Spleen (tissue), 7 donors: ENCODE measurements at regions not wholly inside any gene's neighbourhood (a gene's known extent, or its start where the extent isn't known, plus 50 kb on each side); places are given as distances from the start of the nearest gene placed in this dataset.

Experiments
- POLR2A ChIP-seq, 3 donors: fragments of 450-650 bp; IDR thresholded peaks; one replicate each; pipeline ENCODE4 v1.5.1; 2017; ENCODE audit warnings: antibody characterized with exemption in 3 of 3, mild to moderate bottlenecking in 1 of 3
- POLR2AphosphoS5 ChIP-seq, 3 donors: sonication (generic); formaldehyde crosslinking; IDR thresholded peaks; one replicate each; pipeline ENCODE4 v1.5.1; 2017; ENCODE audit warnings: antibody characterized with exemption in 3 of 3
- TF ChIP-seq, protein P1 (sequence below), 11 experiments: fragments of 200-600 bp in 7 of 11; fragments of 450-650 bp in 4 of 11; sonication (generic) in 4 of 11; IDR thresholded peaks in 8 of 11; conservative IDR thresholded peaks in 3 of 11; 1 replicate in 7 of 11; 2 replicates in 4 of 11; pipeline versions ENCODE4 v1.4.0 to v1.8.0; 2016 to 2021; ENCODE audit warnings: antibody characterized with exemption in 11 of 11, inconsistent platforms in 4 of 11, mild to moderate bottlenecking in 1 of 11
- donor health status: DM: no; HTN: no; CAD: no; lungs with moderate emphysema.
- donor health status: DM: no; HTN: no; CAD: no.
- donor health status: DM: no; HTN: no; CAD: no.

DNA sequence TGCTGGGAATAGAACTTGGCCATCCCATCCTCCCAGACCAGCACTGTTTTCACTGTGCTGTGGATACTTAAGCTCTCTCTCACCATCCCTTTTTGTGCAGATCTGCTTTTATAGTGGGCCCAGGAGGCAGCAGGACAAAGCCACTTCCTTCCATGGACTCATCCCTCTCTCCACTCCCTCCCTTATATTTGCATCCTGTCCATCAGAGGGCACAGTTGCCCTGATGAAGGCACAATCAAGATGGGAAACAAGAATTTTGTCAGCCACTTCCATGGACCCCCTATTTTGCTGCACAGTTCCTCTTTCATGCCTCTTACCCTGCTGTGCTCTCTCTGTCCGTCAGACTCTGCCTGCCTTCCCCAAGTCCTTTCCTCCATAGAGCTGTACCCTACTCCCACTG is 338.7 kb downstream of the HRH4 start:
- TF ChIP-seq POLR2A (IDR thresholded peaks at IDR 0.05) (no peak), POLR2AphosphoS5 (IDR thresholded peaks at IDR 0.05) (no peak)
- TF ChIP-seq, protein P1, sequence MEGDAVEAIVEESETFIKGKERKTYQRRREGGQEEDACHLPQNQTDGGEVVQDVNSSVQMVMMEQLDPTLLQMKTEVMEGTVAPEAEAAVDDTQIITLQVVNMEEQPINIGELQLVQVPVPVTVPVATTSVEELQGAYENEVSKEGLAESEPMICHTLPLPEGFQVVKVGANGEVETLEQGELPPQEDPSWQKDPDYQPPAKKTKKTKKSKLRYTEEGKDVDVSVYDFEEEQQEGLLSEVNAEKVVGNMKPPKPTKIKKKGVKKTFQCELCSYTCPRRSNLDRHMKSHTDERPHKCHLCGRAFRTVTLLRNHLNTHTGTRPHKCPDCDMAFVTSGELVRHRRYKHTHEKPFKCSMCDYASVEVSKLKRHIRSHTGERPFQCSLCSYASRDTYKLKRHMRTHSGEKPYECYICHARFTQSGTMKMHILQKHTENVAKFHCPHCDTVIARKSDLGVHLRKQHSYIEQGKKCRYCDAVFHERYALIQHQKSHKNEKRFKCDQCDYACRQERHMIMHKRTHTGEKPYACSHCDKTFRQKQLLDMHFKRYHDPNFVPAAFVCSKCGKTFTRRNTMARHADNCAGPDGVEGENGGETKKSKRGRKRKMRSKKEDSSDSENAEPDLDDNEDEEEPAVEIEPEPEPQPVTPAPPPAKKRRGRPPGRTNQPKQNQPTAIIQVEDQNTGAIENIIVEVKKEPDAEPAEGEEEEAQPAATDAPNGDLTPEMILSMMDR (IDR thresholded peaks at IDR 0.05 in 8 of 11, conservative IDR thresholded peaks at IDR 0.05 in 3 of 11): no peak
